Stimulated activated CD4-positive, alpha-beta T cell treated with anti-CD3 and anti-CD28 coated beads, Interleukin-1b, Interleukin-23, amount 100 ng/mL, for 48 hours (primary cell): ENCODE measurements at regions not wholly inside any gene's neighbourhood (a gene's known extent, or its start where the extent isn't known, plus 50 kb on each side); places are given as distances from the start of the nearest gene placed in this dataset.
"Not testable (repeated sequence)": the region's sequence is repeated elsewhere in the genome, so short reads cannot be mapped to it uniquely, and the experiment has no call there.

ENCODE experiments used
- DNase-seq: peaks from one replicate; pipeline ENCODE4 v3.0.0-alpha.2; 2020

DNA sequence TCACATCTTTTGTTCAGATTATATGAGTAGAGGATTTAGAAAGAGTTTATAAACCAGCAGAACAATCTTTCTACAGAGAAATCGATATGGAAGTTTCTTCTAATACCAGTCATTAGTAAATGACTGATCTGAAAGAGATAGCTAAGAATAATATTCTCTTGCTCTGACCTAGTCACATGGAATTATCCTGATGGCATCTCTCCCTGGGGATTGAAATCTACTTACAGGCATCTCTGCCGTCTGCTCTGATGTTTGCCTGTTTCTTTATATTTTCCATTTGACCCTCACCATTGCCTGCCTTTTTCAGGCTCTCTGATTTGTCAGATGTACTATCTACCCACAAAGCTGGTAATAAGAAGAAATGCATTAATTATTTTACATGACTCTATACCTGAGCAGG, 1157.3 kb downstream of the PCDH7 start:
- no peak for DNase-seq

DNA sequence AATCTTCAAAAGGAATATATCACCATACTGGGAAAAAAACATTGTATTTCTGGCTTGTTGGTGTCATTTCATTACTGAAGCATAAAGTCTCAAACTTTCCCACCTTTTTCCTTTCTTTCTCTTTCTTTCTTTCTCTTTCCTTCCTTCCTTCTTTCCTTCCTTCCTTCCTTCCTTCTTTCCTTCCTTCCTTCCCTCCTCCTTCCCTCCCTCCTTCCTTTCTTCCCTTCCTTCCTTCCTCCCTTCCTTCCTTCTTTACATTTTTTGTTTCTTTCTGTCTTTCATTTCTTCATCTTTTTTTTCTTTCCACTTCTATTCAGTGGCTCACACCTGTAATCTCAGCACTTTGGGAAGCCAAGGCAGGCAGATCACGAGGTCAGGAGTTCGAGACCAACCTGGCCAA, 1160.7 kb downstream of the PCDH7 start:
- not testable (repeated sequence) for DNase-seq

DNA sequence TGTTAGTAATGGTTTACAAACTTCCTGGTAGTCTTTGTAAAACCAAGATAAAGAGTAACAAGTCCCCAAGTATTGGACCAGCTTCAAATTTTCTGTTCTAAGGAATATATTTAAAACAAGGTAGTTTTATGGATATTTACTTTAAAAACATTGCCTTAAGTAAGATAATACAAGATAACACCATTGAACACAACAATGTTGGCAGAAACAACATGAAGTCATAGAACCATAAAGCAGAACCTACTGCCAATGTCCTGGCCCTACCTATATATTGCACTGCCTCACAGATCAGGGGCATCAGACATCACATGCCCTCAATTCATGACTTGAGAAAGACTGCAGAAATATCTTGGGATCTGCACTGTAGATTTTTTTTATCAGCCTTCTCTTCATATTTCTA, 1176.2 kb downstream of the PCDH7 start:
- no peak for DNase-seq

DNA sequence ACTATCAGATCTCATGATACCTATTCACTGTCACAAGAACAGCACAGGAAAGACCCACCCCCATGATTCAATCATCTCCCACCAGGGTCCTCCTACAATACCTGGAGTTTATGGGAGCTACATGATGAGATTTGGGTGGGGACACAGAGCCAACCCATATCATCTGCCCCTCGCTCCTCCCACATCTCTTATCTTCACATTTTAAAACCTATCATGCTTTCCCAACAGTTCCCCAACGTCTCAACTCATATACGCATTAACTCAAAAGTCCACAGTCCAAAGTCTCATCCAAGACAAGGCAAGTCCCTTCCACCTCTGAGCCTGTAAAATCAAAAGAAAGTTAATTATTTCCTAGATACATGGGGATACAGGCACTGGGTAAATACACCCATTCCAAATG, 1185.2 kb downstream of the PCDH7 start:
- no peak for DNase-seq

DNA sequence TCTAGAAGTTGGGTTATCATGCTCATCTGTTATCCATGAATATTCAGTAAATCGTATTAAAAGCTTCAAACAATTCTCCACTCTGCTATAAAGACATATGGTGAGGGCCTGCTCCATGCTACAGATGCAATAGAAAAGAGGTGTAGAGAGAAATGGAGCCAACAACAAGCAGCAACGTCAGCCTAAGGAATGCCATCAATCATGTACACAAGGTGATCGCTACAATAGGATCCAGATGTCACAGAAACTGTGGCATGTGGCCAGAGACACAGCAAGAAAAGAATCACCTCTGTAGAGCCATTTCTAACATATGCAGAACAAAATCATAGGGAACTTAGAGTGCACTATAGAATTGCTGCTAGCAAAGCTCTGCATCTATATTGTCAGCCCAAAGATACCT, 1188.1 kb downstream of the PCDH7 start:
- DNase-seq = no peak

DNA sequence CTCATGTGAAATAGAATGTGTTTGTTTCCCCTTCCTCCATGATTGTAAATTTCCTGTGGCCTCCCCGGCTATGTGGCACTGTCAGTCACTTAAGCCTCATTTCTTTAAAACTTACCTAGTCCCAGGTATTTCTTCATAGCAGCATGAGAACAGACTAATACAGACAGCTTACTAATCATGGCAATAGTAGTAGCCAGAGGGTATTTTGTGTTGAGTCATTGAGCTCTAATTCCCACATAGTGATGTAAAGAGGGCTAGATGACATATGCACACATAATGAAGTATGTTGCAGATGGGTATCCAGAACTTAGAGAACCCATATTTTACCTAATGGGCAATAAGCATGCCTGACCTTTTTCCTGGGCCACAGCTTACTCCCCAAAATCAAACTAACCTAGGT, 1197.2 kb downstream of the PCDH7 start:
- no peak for DNase-seq

DNA sequence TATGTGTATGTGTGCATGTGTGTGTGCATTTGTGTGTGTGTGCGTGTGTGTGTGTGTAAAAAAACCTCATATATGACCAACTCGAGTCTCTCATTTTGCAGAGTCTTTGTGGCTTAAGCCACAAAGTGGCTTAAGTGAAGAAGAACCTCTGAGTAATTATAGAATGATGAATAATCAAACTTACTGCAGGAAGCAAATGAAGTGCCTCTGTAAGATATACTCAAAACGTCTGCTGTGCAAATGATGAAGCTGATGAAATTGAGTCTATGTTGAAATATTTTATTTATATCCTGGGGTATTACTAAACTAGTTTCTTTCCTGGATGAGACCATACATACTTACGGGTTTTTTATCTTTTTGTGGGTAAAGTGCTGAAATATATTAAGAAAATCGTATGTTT, 1198.7 kb downstream of the PCDH7 start:
- no peak for DNase-seq

DNA sequence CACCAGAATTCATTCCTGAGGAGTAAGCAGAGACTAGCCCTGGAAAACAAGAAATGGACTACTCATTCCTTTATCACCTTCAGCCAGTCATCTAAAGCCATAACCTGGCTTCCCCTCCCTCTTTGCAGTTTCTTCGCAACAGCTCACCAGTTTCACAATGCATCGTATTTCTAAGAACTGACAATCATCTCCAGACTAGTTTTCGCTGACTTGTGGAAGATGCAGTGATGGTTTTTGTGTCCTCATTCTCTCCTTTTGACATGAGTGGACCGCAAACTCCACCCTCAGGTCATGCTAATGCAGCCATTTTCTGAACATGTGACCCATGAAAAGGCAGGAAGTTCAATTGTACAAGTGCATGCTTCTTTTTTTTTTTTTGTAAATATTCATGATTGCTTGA, 1203.5 kb downstream of the PCDH7 start:
- DNase-seq = no peak

DNA sequence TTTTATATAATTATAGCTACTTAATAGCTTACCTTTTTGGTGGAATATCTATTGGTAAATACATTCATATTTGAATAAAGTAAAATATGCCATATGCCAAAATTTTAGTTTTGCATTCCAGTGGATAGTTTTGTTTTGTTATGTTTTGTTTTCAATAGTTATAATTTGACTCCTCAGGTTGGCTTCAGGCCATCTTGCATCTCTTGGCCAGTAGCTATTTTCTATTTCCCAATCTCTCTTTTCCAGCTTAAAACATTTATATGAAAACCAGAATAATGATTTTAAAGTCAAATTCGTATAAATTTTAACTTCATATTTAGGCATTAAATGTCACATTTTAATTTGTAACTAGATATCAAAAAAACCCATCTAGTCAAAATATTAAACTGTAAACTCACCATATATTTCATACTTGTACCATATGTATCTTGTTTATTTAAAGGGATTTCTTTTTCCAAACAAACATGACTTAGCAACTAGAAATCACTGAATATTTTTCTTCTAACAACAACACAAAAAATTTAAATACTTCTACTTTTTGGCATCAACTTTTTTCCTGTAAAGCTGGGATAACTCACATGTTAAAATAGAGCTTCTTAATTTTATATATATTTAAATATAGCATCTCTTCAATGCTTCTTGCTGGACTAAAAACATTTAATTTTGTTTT, 1209.6 kb downstream of the PCDH7 start:
- no peak for DNase-seq

DNA sequence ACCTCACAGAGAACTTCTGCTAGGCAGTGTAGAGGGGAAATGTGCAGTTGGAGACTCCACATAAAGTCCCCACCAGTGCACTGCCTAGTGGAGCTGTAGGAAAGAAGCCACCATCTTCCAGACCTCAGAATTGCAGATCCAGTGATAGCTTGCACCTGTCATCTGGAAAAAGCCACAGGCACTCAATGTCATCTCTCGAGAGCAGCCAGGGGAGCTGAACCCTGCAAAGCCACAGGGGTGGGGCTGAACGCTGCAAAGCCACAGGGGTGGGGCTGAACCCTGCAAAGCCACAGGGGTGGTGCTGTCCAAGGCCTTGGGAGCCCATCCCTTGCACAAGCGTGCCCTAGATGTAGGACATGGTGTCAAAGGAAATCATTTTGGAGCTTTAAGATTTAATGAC, 1226.3 kb downstream of the PCDH7 start:
- no peak for DNase-seq

DNA sequence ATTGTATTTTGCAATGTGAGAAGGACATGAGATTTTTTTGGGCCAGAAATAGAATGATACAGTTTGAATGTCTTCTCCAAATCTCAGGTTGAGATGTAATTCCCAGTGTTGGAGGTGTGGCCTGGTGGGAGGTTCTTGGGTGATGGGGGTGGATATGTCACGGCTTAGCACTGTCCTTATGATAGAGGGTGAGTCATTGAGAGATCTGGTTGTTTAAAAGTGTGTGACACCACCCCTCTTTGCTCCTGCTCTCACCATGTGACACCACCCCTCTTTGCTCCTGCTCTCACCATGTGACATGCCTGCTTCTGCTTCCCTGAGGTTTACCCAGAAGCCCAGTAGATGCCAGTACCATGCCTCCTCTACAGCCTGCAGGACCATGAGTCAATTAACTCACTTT, 1226.9 kb downstream of the PCDH7 start:
- DNase-seq = no peak

DNA sequence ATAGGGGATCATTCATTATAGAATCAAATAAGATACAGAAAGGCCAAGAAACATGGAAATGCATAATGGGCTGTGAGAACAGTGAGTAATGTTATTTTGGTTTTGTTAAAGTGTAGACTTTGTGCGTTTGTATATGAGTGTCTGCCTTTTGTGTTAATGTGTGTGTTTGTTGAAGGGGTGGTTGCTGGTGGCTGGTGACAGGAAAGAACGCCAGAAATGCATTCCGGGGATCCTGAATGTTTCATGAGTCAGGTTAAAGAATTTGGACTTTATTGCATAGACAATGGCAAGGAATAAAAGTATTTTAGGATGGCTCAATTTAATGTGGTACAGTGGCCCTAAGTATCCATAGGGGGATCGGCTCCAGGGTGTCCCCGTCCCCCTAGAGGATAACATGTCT, 1228.9 kb downstream of the PCDH7 start:
- no peak for DNase-seq

DNA sequence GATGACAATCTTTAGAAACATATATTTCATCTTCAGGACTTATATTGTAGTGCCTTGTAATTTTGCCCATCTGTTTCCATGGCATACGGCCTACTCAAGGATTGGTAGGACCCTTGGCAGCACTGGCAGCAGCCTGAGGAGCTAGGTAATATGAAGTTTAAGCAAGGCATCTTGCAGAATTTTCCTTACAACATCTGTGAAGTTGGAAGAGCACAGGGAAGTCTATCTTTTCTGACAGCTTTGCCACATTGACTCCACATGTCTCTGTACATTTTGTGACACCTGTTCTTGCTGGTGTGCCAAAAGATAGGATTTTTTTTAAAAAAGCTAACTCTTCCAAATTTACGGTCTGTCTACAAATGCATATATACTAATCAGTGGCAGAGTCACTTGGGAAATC, 1235.2 kb downstream of the PCDH7 start:
- DNase-seq = no peak

DNA sequence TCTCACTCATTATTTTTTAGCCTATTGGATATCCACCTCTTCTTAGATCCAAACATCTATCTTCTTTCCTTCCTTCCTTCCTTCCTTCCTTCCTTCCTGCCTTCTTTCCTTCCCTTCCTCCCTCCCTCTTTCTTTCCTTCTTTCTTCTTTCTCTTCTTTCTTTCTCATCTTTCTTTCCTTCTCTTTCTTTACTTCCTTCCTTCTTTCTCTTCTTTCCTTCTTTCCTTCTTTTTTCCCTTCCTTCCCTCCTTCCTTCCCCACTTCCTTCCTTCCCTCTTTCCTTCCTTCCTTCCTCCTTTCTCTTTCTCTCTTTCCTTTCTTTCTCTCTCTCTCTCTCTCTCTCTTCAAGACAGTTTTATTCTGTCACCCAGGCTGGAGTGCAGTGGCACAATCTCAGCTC, 1239.8 kb downstream of the PCDH7 start:
- DNase-seq = no peak

DNA sequence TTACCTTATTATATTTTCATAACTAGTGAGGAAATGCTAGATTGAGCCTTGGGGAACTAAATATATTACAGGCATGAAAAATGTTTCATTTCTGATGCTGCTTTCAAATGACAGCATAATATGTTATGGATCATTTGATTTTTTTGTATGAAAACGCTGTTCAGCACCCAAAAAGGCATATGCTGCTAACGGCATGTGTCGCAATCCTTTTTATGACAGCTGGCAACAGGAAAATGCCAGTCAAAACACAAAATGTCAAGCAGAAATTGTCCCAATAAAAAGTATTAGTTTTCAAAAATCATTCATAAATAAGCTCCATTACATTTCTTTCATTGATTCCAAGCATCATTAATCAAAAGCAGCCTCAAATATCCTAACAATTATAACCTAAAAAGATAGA, 1244.5 kb downstream of the PCDH7 start:
- DNase-seq = no peak

DNA sequence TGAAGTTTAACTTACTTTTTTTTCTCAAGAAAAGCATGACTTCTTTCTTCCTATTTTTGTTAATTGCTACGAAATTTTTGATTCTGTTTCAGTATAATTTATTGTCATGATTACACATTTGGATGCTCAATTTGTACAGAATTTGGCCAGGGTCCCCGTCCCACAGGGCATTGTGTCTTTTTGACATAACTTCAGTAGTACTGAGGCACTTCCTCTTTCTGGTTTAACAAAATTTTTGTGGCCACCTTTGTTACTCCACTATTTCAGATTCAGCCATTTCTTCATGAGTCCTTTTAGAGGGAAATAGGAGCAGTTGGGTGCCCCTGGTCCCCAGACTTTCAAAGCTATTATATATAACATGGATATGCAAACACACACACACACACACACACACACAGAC, 1248.7 kb downstream of the PCDH7 start:
- no peak for DNase-seq

DNA sequence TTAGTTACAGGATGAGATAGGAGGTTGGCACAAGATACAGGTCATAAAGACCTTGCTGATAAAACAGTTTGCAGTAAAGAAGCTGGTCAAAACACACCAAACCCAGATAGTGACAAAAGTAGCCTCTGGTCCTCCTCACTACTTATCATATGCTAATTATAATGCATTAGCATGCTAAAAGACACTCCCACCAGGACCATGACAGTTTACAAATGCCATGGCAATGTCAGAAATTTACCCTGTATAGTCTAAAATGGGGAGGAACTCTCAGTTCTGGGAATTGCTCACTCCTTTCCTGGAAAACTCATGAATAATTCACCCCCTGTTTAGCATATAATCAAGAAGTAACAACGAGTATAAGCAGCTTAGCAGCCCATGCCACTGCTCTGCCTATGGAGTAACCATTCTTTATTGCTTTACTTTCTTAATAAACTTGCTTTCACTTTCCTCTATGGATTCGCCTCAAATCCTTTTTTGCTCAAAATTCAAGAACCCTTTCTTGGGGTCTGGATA, 1254.4 kb downstream of the PCDH7 start:
- DNase-seq = no peak

DNA sequence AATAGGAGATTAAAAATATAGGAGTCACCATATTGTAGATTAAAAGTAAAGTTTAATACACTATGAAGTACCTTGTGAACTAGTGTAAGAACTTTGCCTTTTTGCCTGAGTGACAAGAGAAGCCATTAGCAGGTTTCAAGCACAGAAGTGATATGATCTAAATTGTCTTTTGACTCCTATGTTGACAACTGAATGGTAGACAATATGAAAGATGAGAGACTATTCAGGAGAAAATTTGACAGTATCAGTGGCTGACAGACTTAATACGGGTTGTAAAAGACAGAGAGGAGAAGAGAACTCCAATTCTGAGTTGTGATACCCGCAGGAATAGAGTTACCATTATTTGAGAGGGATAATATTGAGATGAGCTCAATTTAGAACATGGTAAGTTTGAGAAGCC, 1259.8 kb downstream of the PCDH7 start:
- DNase-seq = no peak

DNA sequence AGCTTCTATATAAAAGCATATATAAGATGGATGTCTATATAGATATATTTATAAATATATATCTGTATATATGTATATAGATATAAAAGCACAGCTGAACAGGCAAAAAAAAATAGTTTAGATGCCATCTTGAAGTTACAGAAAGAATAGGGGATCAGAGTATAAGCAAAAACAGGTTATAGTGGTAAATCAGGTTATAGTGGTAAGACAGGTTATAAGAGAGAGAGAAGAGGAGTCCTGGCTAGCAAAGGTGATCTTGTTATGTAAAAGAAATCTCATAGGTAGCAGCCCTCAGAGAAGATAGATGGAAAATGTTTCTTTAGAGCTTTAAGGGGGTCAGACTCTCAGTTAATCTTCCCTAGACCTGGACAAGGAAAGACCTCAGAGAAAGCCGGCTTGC, 1263.1 kb downstream of the PCDH7 start:
- no peak for DNase-seq

DNA sequence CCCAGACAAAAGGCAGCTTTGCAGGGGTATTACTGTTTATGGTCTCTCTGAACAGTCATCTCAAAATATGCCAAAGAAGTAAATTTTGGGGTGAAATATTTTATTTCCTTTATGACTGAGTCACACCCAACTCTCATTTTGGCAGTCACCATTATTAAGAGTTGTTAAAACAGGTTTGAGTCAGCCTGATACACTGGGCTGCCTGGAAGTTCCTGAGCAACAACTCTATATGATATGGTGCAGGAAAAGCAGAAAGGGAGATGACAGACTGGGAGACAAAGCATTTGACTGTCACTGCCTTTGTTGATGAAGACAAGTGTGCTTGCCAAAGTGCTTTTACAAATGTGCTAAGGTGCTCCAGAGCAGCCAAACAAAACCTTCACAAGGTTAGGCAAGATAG, 1263.5 kb downstream of the PCDH7 start:
- DNase-seq = no peak

DNA sequence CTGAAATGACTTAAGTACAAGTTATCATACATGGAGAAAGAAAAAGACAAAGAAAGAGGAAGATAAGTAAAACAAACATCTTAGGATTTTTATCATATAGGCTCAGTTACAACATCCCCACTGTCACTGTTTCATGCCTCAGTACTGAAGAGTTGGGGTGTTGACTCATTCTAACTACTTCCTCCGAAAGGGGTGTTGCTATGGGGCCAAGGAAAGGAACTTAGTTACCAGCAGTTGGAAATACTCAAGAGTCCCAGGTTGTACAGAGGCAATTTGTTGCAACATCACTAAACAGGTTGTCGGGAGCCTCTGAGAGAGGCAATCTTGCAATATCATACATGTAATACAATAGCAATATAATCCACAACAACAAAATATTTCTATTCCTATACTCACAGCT, 1264.7 kb downstream of the PCDH7 start:
- DNase-seq = no peak

DNA sequence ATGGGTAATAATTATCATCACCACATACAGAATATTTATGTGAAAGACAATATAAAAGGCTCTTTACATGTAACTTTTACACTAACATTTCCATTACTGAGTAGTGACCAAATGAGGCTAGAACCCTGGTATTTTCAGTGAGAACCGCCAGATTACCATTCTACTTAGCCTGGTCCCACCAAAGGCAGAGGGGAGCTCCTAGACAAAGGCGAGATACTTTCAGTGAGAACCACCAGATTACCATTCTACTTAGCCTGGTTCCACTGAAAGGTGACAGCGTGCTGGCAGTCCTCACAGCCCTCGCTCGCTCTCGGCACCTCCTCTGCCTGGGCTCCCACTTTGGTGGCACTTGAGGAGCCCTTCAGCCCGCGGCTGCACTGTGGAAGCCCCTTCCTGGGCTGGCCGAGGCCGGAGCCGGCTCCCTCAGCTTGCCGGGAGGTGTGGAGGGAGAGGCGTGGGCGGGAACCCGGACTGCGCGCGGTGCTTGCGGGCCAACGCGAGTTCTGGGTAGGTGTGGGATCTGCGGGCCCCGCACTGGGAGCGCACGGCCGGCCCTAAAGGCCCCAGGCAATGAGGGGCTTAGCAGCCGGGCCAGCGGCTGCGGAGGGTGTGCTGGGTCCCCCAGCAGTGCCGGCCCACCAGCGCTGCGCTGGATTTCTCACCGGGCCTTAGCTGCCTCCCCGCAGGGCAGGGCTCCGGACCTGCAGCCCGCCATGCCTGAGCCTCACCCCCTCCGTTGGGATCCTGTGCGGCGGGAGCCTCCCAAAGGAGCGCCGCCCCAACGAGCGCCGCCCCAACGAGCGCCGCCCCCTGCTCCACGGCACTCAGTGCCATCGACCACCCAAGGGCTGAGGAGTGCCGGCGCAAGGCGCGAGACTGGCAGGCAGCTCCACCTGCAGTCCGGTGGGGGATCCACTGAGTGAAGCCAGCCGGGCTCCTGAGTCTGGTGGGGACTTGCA, 1276.1 kb downstream of the PCDH7 start:
- no peak for DNase-seq

DNA sequence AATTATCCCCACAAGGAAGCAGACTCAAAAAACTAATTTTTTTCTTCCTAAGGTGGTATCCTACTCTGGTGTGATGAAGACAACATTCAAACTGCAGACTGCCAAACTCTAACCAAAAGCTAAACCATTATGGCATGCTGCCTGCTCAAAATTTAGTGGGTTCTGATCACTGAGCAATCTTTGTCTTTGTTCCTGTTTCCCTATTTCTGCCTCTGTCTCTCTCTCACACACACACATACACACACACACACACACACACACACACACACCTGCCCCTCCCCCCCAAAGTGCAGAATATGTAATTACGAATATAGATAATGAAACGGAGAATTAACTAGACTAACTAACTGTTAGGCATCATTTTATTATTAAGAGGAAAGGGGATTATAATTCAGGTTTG, 1278.6 kb downstream of the PCDH7 start:
- DNase-seq = no peak

DNA sequence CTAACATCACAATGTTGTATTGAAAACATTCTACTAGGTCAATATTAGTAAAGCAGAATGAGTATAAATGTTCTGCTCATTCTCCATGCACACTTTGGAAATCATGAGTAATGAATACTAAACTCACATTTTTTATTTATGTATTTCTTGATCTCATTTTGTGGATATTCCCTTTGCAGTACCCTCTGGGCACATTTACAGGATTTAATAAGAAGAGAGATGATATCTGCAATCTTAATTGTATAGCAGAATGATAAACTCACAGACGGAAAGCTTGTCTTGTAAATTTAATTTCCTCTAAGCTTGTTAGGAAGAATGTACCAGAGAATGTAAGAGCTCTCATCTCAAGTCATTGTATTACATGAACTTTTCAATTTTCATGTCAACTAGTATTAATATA, 1279.7 kb downstream of the PCDH7 start:
- no peak for DNase-seq
